ENCODE measurements at regions not wholly inside any gene's neighbourhood (a gene's known extent, or its start where the extent isn't known, plus 50 kb on each side); places are given as distances from the start of the nearest gene placed in this dataset.

DNA sequence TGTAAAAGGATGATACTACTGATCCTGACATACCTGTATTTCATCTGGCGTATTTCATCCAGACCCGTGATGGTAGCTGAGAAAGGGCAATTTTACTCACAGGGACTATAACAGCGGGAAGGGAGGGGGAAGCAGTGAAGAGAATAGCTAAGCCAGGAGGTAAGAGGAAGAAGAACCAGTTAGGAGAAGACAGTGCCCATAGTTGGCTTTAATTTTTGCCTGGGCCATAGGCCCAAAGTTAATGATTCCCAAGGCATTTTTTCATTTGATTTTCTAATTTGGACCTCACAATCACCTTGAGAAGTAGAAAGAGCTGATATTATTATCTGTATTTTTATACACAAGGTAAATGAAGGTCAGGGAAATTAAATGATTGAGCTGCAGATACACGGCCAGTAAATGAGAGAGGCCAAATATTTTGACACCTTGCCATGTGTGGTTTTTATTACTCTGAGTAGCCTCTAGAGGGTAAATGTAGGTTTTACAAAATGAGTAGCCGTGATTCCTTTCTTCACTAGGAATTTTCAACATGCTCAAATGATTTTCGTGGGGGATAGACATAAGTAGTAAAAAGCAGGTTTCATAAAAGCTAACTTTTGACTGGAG lies 382.2 kb downstream of the FUT8 start:
- DNase-seq (ENCODE audit: low read depth, low spot score): no peak

DNA sequence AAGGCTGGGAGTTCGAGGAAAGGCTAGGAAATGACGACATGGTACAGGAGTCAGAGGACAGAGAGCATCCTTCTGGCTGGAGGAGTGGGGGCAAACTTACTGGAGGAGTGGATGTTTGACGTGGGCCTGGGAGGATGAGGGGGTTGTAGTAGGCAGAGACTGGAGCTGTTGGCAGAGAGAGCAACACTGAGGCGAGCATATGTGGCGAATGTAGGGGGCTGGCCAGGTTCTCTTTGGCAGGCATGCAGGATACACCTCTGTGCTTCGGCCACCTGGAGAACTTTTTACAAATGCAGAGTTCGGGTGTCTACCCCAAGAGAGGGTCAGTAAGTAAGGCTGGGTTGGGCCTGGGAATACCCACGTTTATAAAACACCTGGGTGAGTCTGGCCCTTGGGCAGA lies 385.7 kb downstream of the FUT8 start:
- DNase-seq (ENCODE audit: low read depth, low spot score): no peak

DNA sequence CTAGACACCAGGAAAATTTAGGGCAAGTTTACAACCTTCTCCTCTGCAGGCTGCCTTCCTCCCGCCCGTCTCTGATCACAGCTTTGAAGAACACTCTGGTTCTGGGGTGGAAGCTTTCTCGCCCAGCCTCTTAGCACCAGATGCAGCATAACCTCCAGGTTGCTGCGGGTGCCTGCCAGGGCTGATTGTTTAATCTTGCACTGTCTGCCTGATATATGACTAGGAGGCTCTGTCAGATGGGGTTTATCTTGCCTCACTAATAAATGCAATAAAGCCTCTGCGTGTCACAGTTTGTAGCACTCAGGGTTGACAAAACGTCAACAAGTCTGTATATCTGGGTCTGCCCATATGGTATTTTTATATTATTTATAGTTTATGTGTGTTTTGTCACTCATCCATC lies 388.2 kb downstream of the FUT8 start:
- no peak for DNase-seq (ENCODE audit: low read depth, low spot score)

DNA sequence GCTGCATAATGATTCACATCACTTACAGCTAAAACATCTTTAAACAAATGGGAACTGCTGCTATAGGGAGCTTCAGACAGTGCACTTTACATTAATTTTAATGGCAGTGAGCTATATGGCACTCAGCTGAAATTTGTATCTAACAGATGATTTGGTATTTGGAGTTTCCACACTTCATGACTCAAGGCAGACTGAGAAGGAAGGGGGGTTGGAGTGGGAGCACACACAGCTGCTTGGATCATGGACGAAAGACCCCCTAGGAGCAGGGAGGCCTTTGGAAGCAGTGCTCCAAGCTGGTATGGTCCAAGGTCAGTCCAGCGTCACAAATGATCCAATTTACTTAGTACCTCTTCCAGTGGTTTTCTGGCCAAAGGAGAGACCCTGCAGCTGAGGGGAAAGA lies 389.7 kb downstream of the FUT8 start:
- DNase-seq (ENCODE audit: low read depth, low spot score): no peak

DNA sequence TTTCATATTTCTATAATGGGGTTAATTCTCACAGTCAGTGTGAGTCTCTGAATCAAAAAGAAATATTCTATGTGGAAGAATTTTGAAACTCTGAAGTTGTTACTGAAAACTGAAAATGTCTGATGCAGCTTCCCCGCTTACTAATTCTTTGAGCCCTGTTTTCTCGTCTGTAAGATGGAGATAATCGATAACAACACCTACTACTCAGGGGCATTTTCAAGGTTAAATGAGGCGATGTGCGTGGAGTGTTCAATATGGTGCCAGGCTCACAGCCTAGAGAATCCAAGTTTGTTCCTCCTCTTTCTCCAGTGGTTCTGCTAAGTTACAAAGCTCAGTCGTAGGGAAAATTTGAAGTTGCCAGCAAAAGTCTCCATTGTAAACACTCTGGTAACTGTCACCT lies 391.4 kb downstream of the FUT8 start:
- DNase-seq (ENCODE audit: low read depth, low spot score): no peak

DNA sequence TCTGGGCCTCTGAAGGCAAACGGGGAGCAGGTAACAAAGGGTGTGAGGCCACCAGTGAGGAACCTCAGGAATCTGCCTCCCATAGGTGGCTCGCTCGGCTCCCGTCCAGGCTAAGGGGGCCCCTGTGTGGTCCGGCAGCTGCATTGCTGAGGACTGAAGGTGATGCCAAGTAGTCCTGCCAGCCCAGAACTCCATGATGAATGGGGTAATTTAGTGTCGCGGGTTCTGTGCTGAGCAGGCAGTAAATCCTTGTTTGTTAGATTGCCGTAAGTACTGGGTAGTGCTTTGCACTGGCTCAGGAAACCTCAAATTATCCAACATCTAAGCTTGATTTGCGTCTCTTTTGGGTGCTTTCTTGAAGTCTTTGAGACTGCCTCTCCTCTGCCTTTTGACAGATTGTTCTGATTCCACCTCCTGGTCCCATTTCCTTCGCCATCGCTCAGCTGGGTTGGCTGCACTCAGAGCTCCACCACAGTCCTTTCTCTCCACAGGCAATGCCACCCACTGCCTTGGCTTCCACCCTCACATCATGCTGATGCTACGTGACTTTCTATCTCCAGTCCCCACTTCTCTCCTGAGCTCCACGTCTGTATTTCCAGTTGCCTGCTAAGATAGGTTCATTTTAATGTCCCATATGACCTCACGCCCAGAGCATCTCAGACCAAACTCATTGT lies 392.0 kb downstream of the FUT8 start:
- no peak for DNase-seq (ENCODE audit: low read depth, low spot score)

DNA sequence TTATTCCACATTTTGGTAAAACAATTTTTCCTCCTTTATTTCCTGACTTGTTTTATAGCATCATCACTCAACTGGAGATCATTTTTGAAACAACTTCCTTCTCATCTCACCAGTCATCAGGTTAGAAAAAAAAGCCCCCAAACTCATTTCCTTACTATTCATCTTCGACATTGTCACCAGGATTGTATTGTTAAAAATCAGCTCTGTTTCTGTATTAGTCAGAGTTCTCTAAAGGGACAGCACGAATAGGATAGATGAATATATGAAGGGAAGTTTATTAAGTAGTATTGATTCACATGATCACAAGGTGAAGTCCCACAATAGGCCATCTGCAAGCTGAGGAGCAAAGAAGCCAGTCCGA lies 392.6 kb downstream of the FUT8 start:
- DNase-seq (ENCODE audit: low read depth, low spot score): no peak

DNA sequence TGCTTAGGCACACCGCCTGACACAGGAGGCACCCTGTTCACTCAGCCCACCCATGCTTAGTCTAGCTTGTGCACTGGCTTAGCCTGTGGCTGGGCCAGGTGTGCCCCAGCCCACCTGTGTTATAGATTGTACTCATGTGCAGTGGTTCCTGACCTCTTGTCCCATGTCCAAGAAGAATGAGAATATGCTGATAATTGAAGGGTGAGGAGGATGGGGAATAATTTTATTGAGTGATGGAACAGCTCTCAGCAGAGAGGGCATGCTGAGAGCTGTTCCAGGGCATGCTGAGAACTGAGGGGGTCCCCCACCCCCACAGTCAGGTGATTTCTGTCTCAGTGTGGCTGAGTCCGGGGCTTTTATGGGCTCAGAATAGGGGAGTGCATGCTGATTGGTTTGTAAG lies 395.9 kb downstream of the FUT8 start:
- DNase-seq (ENCODE audit: low read depth, low spot score): no peak

DNA sequence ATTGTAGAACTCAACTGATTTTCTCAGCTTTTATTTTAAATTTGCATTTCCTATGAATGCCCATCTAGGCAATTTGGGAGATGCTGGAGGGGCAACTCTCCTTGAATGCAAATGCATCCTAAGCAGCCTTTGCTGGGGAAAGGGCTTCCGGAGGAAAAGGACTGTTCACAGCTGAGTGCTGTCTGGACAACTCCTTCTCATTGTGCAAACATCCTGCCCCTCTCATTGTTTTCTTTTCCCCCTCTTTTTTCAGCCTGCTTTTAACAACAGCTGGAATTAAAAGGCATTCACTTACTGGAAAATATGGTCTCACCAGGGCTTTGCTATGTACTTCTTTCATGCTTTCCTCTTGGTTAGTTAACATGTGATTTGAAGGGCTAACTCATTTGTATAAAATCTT lies 397.8 kb downstream of the FUT8 start:
- no peak for DNase-seq (ENCODE audit: low read depth, low spot score)

DNA sequence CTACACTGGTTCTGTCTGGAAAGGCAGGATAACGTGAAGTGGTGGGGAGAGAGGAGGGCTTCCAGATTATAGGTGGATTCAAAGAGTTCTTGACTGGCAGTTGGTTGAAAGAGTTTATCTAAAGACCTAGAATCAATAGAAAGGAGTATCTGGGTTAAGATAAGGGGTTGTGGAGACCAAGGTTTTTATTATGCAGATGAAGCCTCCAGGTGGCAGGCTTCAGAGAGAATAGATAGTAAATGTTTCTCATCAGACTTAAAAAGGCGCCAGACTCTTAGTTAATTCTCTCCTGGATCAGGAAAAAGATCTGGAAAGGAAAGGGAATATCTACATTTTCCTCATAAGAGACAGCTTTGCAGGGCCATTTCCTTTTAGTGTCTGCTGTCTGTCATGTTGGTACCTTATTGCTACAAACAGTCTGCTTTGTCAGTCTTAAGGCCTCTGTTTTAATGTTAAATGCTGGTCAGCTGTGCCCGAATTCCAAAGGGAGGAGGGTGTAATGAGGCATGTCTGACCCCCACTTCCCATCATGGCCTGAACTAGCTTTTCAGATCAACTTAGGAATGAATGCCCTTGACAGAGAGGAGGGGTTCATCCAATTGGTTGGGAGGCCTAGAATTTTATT lies 401.3 kb downstream of the FUT8 start:
- DNase-seq (ENCODE audit: low read depth, low spot score): no peak

DNA sequence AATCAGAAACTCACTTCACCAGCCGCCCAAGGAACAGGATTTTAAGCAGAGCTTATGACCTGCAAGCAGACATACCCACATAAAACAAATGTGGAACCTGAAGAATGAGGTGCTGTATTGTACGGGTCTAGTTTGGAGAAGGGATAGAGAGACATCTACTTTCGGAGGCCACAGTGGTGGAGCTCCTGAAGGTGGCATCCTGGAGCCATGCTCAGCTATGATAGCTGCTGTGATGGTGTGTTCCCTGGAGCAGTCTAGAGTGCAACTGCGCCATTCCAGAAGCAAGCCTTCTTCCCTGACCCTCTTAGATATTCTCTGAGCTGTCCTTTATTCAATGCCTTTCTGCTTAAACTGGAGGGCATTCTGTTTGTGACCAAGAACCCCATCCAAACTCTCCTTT lies 402.6 kb downstream of the FUT8 start:
- DNase-seq (ENCODE audit: low read depth, low spot score): no peak

DNA sequence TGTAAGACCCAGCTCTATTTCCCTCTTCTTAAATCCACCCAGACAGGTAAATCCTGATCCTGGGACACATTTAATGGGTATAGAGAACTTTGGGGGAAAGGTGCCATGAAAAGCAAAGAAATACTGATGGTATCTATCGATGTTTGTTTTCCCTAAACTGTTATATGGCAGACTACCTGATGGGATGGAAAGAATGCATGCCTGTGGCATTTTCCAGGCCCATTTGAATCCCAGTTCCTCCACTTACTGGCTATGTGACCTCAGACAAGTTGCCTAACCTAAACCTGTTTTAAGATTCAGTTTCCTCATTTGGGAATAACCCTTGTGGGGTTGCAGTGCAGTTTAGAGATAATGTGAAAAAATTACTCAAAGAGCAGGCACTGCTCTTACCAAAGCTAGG lies 404.5 kb downstream of the FUT8 start:
- DNase-seq (ENCODE audit: low read depth, low spot score): no peak

DNA sequence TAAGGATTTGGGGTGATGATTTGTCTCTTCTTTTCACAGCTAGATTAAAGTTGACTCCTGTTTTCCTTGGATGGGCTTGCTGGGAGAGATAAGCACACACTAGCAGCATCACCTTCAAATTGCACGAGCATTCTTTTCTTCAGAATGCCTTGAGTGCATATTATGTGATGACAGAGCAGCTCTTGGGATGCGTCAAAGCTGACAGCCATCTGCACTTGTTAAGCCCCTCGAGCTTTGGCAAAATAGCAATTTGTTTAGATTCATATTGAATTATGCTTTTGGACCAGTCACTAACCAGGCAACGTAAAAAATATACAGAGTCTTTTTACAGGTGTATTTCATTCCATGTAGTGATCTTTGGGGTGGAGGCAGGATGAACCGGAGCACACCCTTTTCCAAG lies 407.0 kb downstream of the FUT8 start:
- DNase-seq (ENCODE audit: low read depth, low spot score): no peak

DNA sequence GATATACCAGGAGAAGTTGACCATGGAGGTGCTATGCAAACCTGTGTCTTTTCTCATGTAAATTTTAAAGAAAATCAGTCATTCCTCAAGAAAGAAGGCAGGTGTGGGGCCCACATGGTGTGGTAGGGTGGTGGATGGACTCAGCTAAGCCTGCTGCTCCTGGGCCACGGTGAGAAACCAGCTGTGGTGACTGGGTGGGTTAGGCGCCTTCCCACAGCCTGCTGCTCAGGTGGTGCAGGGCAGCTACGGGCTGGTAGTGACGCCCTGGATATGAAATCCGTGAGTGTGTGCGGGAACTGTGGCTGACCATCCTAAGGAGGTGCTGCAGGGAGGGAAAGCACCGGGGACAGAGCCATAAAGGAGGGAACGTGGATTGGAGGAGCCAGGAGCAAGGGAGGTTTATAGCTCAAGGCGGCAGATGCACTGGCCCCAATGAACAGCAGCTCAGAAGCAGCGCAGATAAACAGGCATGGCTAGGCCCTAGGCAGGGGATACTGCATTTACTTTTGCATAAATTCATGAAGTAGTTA lies 408.8 kb downstream of the FUT8 start:
- DNase-seq (ENCODE audit: low read depth, low spot score): no peak

DNA sequence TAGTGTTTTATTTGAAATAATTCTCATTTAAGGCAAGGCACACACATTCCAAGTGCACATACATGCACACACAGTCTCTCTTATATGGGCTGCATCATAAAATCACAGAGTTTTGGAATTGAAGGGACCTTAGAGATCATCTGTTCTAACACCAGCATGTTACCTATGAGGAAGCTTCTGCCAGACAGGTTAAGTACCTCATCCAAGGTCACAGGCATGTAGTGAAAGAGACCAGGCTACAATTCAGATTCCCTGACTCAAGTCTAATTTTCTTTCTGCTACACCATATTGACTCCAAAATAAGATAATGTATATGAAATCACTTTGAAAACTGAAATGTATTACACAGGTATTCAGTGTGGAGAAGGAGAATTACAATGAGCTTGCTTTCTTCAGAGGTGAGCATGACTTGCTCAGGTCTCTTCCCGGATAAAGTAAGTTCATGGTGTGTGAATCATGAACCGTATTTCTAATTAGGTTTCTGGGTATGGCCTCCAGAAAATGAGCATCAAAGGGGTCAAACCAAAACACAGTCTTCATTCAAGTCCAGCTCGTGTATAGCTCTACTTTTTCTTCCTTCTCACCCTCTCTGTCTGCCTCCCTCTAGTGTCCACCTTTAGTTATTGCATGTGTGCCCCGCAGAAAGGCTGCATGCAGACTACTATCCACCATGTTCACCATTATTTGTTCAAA lies 411.9 kb downstream of the FUT8 start:
- peak; percentile 24 for DNase-seq (ENCODE audit: low read depth, low spot score)

DNA sequence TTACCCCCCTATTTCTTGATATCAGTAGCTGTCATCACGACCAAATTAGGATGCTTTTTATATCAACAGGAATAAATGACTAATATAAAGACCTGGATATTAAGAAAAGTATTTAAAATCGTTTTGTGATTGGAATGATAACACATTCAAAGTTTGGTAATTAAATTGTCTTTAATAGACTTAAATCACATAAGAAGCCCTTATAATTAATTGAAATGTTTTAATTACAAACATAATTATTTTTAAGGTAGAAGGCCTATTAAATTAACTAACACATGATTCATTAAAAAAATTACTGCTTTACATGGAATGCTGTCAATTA lies 412.4 kb downstream of the FUT8 start:
- DNase-seq (ENCODE audit: low read depth, low spot score): no peak

DNA sequence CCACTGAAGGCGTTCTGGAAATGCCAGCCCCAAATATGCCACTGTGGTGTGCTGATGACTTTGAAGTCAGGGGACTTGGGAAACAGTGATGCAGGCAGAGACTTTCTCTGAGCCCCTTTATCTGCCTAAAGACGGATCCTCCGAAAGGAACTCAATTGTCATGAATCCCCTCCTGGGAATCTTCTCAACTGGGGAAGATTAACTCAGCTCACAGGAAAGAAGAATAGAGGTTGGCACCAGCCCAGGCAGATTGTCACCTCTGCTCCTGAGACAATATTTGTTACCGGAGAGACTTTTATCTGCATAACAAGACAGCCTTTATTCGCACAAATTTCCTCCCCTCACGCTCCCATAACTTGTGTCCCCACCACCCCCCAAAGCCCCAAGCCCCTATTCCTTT lies 414.4 kb downstream of the FUT8 start:
- no peak for DNase-seq (ENCODE audit: low read depth, low spot score)

DNA sequence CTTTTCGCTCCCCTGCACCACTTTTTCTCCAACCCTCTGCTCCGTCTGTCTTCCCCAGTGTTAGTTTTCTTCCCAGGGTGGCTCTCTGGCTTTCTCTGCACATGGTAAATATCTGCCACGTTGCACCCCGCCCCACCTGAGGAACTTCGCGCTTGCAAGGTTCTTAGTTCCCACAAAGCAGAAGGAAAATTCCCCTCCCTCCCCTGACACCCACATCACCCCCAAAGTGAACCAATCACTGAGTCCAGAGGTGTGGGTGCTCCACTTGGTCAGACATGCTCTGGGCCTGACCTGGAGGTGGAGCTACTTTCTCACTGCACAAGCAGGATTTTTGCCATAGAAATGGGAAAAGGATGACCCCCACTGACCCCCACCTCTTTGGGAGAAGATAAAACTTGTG lies 415.0 kb downstream of the FUT8 start:
- DNase-seq (ENCODE audit: low read depth, low spot score): no peak

DNA sequence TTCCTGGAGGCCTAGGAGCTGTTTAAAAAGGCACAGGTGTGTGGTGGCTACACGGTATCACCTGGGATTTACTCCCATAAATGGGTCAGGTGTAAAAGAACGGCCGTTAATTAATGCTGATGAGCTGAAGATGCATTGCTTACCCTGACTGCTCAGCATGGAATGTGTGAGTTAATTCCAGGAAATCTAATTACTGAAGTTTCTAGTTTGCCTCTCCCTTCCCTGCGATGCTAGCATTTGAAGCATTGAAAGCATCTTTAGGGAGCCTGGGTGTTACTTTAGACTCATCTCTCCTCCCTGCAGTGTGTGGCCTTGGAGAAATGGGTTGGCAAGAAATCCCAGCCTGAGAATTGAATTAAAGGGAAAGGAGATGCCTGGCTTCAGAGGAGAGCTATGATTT lies 415.9 kb downstream of the FUT8 start:
- no peak for DNase-seq (ENCODE audit: low read depth, low spot score)

DNA sequence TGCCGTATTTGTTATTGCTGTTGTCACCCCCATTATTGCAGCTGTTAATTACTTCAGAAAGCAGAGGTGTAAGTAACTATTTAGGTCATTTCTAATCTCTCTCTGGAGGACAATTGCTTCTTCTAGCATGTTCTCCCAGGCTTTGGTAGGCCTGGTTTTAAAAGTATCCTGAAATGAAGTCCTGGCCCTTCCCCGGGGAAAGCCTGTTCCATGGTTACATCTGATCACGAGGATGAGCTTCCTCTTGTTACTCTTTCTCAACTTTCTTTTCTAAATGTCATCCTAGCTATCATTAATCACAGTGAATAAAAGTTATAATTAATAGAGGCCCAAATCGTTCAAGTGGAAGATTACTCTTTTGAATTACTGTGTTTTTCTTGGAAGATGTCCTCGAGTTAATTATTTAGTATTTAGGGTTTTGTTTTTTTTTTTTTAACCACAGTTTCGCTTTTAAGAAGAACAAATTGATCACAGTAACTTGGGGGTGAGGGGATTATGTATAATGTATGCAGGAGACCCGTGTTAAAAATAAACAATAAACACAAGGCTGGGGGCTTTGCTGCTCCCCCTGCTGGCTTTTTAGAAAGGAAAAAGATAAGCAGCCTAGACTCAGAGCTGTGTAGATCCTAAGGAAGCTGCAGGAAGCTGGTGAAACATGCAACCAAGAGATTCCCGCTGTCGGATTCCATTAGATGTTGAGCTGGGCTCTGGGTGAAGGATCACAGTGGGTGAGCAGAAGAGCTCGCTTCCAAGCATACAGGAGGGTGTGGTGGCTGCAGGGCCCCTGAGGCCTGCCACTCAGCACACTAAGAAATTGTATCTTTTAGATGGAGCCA lies 420.1 kb downstream of the FUT8 start:
- no peak for DNase-seq (ENCODE audit: low read depth, low spot score)

DNA sequence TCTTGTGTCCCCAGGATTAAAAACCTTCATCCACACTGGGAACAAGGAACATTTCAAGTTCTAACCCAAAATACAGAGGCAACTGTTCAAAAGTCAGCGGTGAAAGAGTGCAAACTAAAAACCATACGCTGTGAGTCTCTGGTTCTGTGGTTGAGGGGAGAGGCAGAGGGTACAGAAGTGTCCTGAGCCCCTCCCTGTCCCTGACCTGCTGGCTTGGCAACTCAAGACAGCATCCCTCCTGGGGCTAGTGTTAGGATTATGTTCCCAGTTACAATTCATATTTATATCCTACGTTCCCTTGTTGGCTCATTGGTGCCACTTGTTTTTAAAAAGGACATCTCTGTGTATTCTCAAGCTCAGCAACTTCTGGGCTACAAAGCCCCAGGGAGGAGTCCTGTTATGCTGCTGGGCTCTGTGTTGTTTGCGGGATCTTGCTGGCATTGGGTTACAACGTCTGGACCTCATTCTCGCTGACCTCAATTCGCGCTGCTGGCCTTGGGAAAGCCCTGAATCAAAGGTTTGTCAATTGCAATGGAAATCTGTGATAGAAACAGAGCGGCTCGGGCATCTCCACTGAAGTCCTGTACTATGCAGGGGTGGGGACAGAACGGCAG lies 420.8 kb downstream of the FUT8 start:
- no peak for DNase-seq (ENCODE audit: low read depth, low spot score)

DNA sequence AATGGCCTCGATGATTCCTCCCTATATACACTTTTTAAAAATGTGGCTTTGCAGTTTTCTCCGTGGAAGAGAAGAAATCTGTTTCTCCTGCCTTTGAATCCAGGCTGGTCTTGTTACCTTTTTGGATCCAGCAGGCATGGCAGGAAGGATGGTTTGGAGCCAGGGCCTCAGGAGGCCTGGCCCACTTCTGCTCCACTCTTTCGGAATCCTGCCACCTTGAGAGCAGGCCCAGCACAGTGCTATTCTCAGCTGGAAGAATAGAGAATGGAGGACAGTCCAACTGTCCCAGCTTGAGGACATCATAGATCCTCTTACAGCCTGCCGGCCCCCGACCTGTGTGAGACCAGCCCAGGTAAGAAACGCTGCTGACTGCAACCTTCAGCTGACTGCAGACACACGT lies 421.5 kb downstream of the FUT8 start:
- DNase-seq (ENCODE audit: low read depth, low spot score): no peak
